Ishikawa (cell line): ENCODE measurements at regions not wholly inside any gene's neighbourhood (a gene's known extent, or its start where the extent isn't known, plus 50 kb on each side); places are given as distances from the start of the nearest gene placed in this dataset.

Source experiments
- EP300 ChIP-seq: IDR thresholded peaks from 2 replicates; pipeline ENCODE4 v1.6.1; 2012; ENCODE audit warnings: borderline replicate concordance
- FOXM1 ChIP-seq: IDR thresholded peaks from 2 replicates; pipeline ENCODE4 v1.6.1; 2012; ENCODE audit warnings: low read depth, borderline replicate concordance
- TF ChIP-seq, protein P1 (sequence below): IDR thresholded peaks from 2 replicates; pipeline ENCODE4 v1.6.1; 2012

DNA sequence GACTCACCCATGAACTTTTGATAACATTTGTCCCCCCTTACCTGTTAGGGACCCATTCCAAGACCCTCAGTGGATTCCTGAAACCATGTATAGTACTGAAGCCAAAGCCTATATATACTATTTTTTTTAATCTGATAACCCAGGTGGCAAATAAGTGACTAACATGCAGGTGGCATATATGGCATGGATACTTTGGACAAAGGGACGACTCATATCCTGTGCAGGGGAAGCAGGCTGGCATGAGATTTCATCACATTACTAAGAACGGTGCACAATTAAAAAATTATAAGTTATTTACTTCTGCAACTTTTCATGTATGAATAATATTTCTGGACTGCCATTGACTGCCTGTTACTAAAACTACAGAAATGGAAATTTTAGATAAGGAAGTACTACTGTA, 880.1 kb upstream of the FBXO33 start:
- TF ChIP-seq FOXM1 (no peak), EP300 (no peak)
- TF ChIP-seq, protein P1, sequence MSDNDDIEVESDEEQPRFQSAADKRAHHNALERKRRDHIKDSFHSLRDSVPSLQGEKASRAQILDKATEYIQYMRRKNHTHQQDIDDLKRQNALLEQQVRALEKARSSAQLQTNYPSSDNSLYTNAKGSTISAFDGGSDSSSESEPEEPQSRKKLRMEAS = no peak
